Stimulated activated effector memory CD8-positive, alpha-beta T cell treated with anti-CD3 and anti-CD28 coated beads, Interleukin-12 subunit alpha, Interleukin-12 subunit beta, amount 100 ng/mL, for 72 hours (primary cell): ENCODE measurements at regions not wholly inside any gene's neighbourhood (a gene's known extent, or its start where the extent isn't known, plus 50 kb on each side); places are given as distances from the start of the nearest gene placed in this dataset.

Experiments
- ATAC-seq: fragments of 150-1000 bp; cut with Tn5 transposase; 2 replicates; pipeline ENCODE4 v1.10.0; 2021
- DNase-seq, 2 donors: peaks; one replicate each; pipeline ENCODE4 v3.0.0; 2021 to 2022; ENCODE audit warnings: low spot score in 2 of 2
- H3K27ac Mint-ChIP-seq: one replicate; pipeline ENCODE4 v1.8.0; 2022; ENCODE audit warnings: mild to moderate bottlenecking, mixed read lengths
- H3K36me3 Mint-ChIP-seq: one replicate; pipeline ENCODE4 v1.8.0; 2022; ENCODE audit warnings: mild to moderate bottlenecking, mixed read lengths
- H3K4me1 Mint-ChIP-seq: one replicate; pipeline ENCODE4 v1.8.0; 2022; ENCODE audit warnings: mixed read lengths
- H3K4me3 Mint-ChIP-seq: one replicate; pipeline ENCODE4 v1.8.0; 2022; ENCODE audit warnings: mild to moderate bottlenecking, mixed read lengths
- H3K9me3 Mint-ChIP-seq: one replicate; pipeline ENCODE4 v1.8.0; 2022; ENCODE audit warnings: mixed read lengths

- DNase-seq (no peak), ATAC-seq (no peak)
- Mint-ChIP-seq H3K9me3 (peaks cover 6% of the 10 kb centered on the region), H3K4me3 (no peak overlapping the region), H3K27ac (no peak overlapping the region), H3K36me3 (no peaks in the 10 kb centered on the region), H3K4me1 (peaks cover 9% of the 10 kb centered on the region)
Observed at GRCh38 chr13:80448725-80449124, 107.8 kb upstream of the SPRY2 start.

GRCh38 chr13:80447747-80448146, 106.8 kb upstream of the SPRY2 start:
- H3K4me3 Mint-ChIP-seq = no peak overlapping the region
- no peaks in the 10 kb centered on the region for H3K36me3 Mint-ChIP-seq
- peaks cover 9% of the 10 kb centered on the region for H3K4me1 Mint-ChIP-seq
- DNase-seq (no peak), ATAC-seq (no peak)
- no peak overlapping the region for H3K27ac Mint-ChIP-seq
- peaks cover 3% of the 10 kb centered on the region for H3K9me3 Mint-ChIP-seq

GRCh38 chr13:80444240-80445015, 103.5 kb upstream of the SPRY2 start:
- no peak overlapping the region for H3K27ac Mint-ChIP-seq
- H3K4me3 Mint-ChIP-seq = no peak overlapping the region
- H3K9me3 Mint-ChIP-seq = no peaks in the 10 kb centered on the region
- peaks cover 9% of the 10 kb centered on the region for H3K4me1 Mint-ChIP-seq
- DNase-seq (no peak), ATAC-seq (peak; percentile 74)
- H3K36me3 Mint-ChIP-seq = no peaks in the 10 kb centered on the region

- Mint-ChIP-seq H3K27ac (no peak overlapping the region), H3K4me3 (no peak overlapping the region), H3K36me3 (no peaks in the 10 kb centered on the region), H3K4me1 (peaks cover 9% of the 10 kb centered on the region), H3K9me3 (no peaks in the 10 kb centered on the region)
- no peak for ATAC-seq
- DNase-seq = no peak
Observed at GRCh38 chr13:80442609-80443008, 101.7 kb upstream of the SPRY2 start.

- peaks cover 9% of the 10 kb centered on the region for H3K4me1 Mint-ChIP-seq
- H3K27ac Mint-ChIP-seq = no peak overlapping the region
- no peaks in the 10 kb centered on the region for H3K9me3 Mint-ChIP-seq
- ATAC-seq (no peak), DNase-seq (no peak)
- H3K4me3 Mint-ChIP-seq = no peak overlapping the region
- H3K36me3 Mint-ChIP-seq = no peaks in the 10 kb centered on the region
Observed at GRCh38 chr13:80441968-80442367, 101.0 kb upstream of the SPRY2 start.

- Mint-ChIP-seq H3K9me3 (no peaks in the 10 kb centered on the region), H3K4me1 (no peaks in the 10 kb centered on the region), H3K36me3 (no peaks in the 10 kb centered on the region), H3K4me3 (no peak overlapping the region), H3K27ac (no peak overlapping the region)
- DNase-seq = no peak
- no peak for ATAC-seq
Observed at GRCh38 chr13:80438521-80438920, 97.6 kb upstream of the SPRY2 start.

- Mint-ChIP-seq H3K4me3 (no peak overlapping the region), H3K36me3 (no peaks in the 10 kb centered on the region), H3K4me1 (no peaks in the 10 kb centered on the region), H3K27ac (no peak overlapping the region), H3K9me3 (no peaks in the 10 kb centered on the region)
- ATAC-seq = no peak
- no peak for DNase-seq
Observed at GRCh38 chr13:80437231-80437630, 96.3 kb upstream of the SPRY2 start.

- H3K27ac Mint-ChIP-seq = no peak overlapping the region
- no peaks in the 10 kb centered on the region for H3K36me3 Mint-ChIP-seq
- no peaks in the 10 kb centered on the region for H3K4me1 Mint-ChIP-seq
- DNase-seq (no peak), ATAC-seq (no peak)
- H3K4me3 Mint-ChIP-seq = no peak overlapping the region
- no peaks in the 10 kb centered on the region for H3K9me3 Mint-ChIP-seq
Observed at GRCh38 chr13:80436571-80437169, 95.7 kb upstream of the SPRY2 start.

GRCh38 chr13:80430561-80430960, 89.6 kb upstream of the SPRY2 start:
- Mint-ChIP-seq H3K27ac (no peak overlapping the region), H3K4me1 (no peaks in the 10 kb centered on the region), H3K4me3 (no peak overlapping the region), H3K9me3 (no peaks in the 10 kb centered on the region), H3K36me3 (no peaks in the 10 kb centered on the region)
- DNase-seq = no peak
- peak; percentile 16 for ATAC-seq

- ATAC-seq (no peak), DNase-seq (no peak)
- Mint-ChIP-seq H3K4me1 (no peaks in the 10 kb centered on the region), H3K36me3 (no peaks in the 10 kb centered on the region), H3K4me3 (no peak overlapping the region), H3K27ac (no peak overlapping the region), H3K9me3 (no peaks in the 10 kb centered on the region)
Observed at GRCh38 chr13:80428349-80429096, 87.6 kb upstream of the SPRY2 start.

- ATAC-seq (no peak), DNase-seq (no peak)
- no peak overlapping the region for H3K27ac Mint-ChIP-seq
- H3K4me3 Mint-ChIP-seq = no peak overlapping the region
- H3K36me3 Mint-ChIP-seq = no peaks in the 10 kb centered on the region
- H3K9me3 Mint-ChIP-seq = peaks cover 8% of the 10 kb centered on the region
- no peaks in the 10 kb centered on the region for H3K4me1 Mint-ChIP-seq
Observed at GRCh38 chr13:80419416-80419815, 78.5 kb upstream of the SPRY2 start.

GRCh38 chr13:80413611-80414010, 72.7 kb upstream of the SPRY2 start:
- Mint-ChIP-seq H3K4me1 (no peaks in the 10 kb centered on the region), H3K9me3 (peaks cover 5% of the 10 kb centered on the region), H3K36me3 (no peaks in the 10 kb centered on the region), H3K27ac (no peak overlapping the region), H3K4me3 (no peak overlapping the region)
- DNase-seq = no peak
- ATAC-seq = no peak

GRCh38 chr13:80408270-80408669, 67.3 kb upstream of the SPRY2 start:
- no peak overlapping the region for H3K4me3 Mint-ChIP-seq
- peaks cover 19% of the 10 kb centered on the region for H3K9me3 Mint-ChIP-seq
- ATAC-seq (no peak), DNase-seq (no peak)
- H3K27ac Mint-ChIP-seq = no peak overlapping the region
- no peaks in the 10 kb centered on the region for H3K4me1 Mint-ChIP-seq
- H3K36me3 Mint-ChIP-seq = no peaks in the 10 kb centered on the region

- H3K9me3 Mint-ChIP-seq = peaks cover 13% of the 10 kb centered on the region
- no peak overlapping the region for H3K27ac Mint-ChIP-seq
- peaks cover 18% of the 10 kb centered on the region for H3K4me1 Mint-ChIP-seq
- DNase-seq = no peak
- ATAC-seq = no peak
- H3K36me3 Mint-ChIP-seq = no peaks in the 10 kb centered on the region
- no peak overlapping the region for H3K4me3 Mint-ChIP-seq
Observed at GRCh38 chr13:80400865-80401426, 60.0 kb upstream of the SPRY2 start.

- DNase-seq (no peak), ATAC-seq (no peak)
- Mint-ChIP-seq H3K4me1 (peaks cover 18% of the 10 kb centered on the region), H3K9me3 (peaks cover 13% of the 10 kb centered on the region), H3K4me3 (peak overlapping the region; percentile 34), H3K27ac (no peak overlapping the region), H3K36me3 (no peaks in the 10 kb centered on the region)
Observed at GRCh38 chr13:80400164-80400864, 59.4 kb upstream of the SPRY2 start.
